NCI-H446 (cell line): ENCODE measurements at regions not wholly inside any gene's neighbourhood (a gene's known extent, or its start where the extent isn't known, plus 50 kb on each side); places are given as distances from the start of the nearest gene placed in this dataset.
"Not testable (repeated sequence)": the region's sequence is repeated elsewhere in the genome, so short reads cannot be mapped to it uniquely, and the experiment has no call there.

Experiments used
- DNase-seq, 2 experiments: peaks; one replicate each; lab custom pipeline; 2025; lab: John Stamatoyannopoulos, UW

GRCh38 chr2:95765925-95766910 lies 174.4 kb downstream of the TRIM43 start:
- not testable (repeated sequence) for DNase-seq

GRCh38 chr2:95767531-95767930 lies 175.7 kb downstream of the TRIM43 start:
- not testable (repeated sequence) for DNase-seq

GRCh38 chr2:95767950-95768349 lies 176.1 kb downstream of the TRIM43 start:
- not testable (repeated sequence) for DNase-seq

- DNase-seq: not testable (repeated sequence)
These were observed 177.5 kb downstream of the TRIM43 start for GRCh38 chr2:95769256-95769655.

- not testable (repeated sequence) for DNase-seq
These were observed 178.9 kb downstream of the TRIM43 start for GRCh38 chr2:95770726-95771125.

GRCh38 chr2:95774322-95775192 lies 182.8 kb downstream of the TRIM43 start:
- DNase-seq: not testable (repeated sequence)

GRCh38 chr2:95775193-95775531 lies 183.4 kb downstream of the TRIM43 start:
- DNase-seq: not testable (repeated sequence)
